Choroid plexus epithelial cell (primary cell): ENCODE measurements at regions not wholly inside any gene's neighbourhood (a gene's known extent, or its start where the extent isn't known, plus 50 kb on each side); places are given as distances from the start of the nearest gene placed in this dataset.
A peak's percentile ranks its signal among the peaks of the same experiment; 100 is the strongest.
"Not testable (repeated sequence)": the region's sequence is repeated elsewhere in the genome, so short reads cannot be mapped to it uniquely, and the experiment has no call there.

Experiments
- DNase-seq: peaks from one replicate; pipeline ENCODE4 v3.0.0-alpha.2; 2010; ENCODE audit warnings: low read depth
- H3K4me3 ChIP-seq: 2 replicates; pipeline ENCODE4 v1.5.1; 2011; ENCODE audit warnings: low read depth, mild to moderate bottlenecking, control low read depth, low read length, moderate library complexity
- CTCF ChIP-seq: conservative IDR thresholded peaks from 2 replicates; pipeline ENCODE4 v1.5.1; 2011; ENCODE audit warnings: low read depth, mild to moderate bottlenecking, control low read depth, inconsistent platforms, low read length, moderate library complexity

- H3K4me3 ChIP-seq = not testable (repeated sequence)
- TF ChIP-seq CTCF = peak; percentile 66
- peak; percentile 67 for DNase-seq
Observed at GRCh38 chr17:30719131-30719973, 105.1 kb downstream of the CRLF3 start.

DNA sequence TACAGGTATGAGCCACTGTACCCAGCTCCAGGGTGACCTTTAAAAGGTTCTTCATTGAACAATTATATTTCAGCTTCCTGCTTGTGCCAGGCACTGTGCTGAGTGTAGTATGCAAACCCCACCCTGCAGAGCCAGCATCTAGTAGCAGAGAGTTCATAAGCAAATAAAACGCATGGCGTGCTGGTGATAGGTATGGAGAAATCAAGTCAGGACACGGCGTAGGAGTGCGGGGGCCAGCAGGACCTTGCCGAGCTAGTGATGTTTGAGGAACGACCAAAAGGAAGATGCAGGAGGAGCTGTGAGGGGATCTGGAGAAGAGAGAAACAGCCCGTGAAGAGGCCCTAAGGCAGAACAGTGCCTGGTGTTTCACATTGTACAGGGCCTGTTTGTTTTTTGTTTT, 105.8 kb downstream of the CRLF3 start:
- DNase-seq, H3K4me3 ChIP-seq: not testable (repeated sequence)

GRCh38 chr17:30718099-30718447, 106.4 kb downstream of the CRLF3 start:
- DNase-seq, H3K4me3 ChIP-seq: not testable (repeated sequence)

DNA sequence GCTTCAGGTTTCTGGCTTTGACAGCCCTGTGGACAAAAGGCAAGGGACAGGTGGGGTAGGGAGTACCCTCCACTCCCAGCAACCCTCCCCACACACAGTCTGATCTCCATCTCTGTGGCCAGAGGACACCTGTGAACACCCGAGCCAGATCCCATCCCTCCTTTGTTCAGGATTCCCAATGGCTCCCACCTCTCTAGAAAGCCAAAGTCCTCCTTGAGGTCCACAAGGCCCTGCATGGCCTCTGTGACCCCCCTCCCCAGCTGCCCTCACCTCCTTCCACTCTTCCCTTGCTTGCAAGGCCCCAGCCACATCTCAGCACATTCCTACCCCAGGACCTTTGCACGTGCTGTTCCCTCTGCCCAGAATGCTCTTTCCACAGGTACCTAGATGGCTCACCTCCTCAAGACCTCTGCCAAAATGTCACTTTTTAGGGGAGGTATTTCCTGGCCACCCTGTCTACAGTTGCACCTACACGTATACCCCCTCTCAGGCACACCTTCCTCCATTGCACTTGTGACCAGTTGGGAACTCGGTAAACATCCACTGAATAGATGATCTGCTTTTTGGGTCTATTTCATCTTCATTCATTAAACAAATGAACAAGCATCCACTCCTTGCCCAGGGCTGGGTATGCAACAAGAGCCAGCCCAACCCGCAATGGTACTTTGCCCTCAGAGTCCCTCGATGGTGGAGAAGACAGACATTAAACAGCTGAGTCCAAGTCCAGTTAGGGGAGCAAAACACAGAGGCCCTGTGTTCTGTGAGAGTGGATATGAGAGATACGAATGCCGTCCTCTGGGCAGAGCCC, 107.0 kb downstream of the CRLF3 start:
- no peak for TF ChIP-seq CTCF
- no peak overlapping the region for H3K4me3 ChIP-seq
- DNase-seq = no peak

DNA sequence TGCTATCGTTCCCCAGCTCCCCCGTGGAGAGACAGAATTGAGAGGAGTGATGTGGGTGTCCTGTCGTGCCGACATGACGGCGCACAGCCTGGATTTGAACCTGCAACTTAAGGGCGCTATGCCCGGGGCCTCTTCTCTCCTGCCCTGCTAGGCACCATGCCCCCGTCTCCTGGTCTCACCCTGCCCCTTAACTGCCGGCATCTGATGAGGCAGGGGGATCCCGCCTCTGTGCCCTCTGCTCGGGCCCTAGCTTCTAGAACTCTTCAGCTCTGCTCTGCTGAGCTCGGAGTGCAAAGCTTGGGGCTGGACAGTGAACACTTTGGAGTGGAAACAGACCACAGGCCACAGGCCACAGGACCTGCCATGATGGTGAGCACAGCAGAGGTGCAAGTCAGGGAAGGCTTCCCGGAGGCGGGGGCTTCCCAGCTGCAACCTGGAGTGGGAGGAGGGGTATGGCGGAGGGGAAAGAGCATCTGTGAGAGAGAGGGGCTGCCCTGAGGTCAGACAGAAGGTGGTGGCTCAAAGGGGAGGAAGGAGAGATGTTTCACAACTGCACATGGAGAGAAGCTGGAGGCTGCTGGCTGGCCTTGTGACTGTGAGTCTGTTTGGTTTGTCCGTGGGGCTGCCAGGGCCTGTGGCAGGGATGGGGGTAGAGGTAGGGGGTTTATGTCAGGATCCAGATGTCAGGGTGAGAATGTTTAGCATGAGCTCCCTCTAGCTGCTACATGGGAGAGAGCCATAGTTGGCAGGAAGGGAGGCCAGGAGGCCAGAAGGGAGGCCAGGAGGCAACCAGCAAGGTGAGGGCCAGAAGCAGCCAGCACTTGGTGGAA, 107.8 kb downstream of the CRLF3 start:
- no peak overlapping the region for H3K4me3 ChIP-seq
- DNase-seq = peak; percentile 50
- TF ChIP-seq CTCF = peak; percentile 47

GRCh38 chr17:30714825-30715622, 109.5 kb downstream of the CRLF3 start:
- peak; percentile 69 for TF ChIP-seq CTCF
- DNase-seq = peak; percentile 65
- H3K4me3 ChIP-seq = not testable (repeated sequence)

- H3K4me3 ChIP-seq, DNase-seq: not testable (repeated sequence)
Observed at GRCh38 chr17:30713805-30714204, 110.7 kb downstream of the CRLF3 start.

- H3K4me3 ChIP-seq, DNase-seq: not testable (repeated sequence)
Observed at GRCh38 chr17:30712859-30713258, 111.6 kb downstream of the CRLF3 start.

DNA sequence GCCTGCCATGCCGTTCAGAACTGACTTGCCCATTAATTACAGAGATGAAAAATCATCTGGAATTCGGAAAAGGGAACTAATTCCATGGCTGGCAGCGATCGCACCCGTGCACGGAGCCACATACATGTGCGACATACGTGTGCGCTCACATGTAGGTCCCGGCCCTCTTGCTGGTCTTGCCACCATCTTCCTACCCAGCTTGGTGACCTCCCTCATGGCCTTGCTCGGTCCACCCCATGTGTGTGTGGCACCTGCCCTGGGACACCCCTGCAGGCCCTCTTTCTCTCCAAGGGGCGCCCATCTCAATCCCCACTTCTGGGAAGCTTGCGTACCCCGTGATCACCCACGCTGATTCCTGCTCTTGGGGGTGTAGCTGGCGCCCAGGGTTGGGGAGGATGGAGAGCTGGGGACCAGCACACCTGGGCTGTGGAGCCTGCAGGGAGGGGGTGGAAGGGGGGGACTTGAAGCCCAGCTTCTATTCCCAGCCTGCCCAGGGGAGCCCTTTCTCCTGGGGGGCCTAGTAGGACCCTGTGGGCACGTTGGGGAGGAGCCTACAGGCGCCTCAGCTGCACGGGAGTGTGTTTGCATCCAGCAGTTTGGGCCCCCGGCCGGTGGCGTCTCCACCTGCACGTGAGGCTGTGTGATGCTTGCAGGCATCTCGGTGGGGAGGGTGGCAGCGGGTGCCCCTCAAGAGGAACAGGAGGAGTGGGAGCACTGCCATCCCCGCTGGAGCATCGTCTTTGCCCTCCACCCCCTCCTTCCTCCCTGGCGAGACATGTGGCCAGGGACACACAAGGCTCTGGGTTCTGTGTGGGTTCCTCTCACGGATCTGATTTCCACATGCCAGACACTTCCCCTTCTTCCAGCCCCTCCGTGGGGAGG, 112.6 kb downstream of the CRLF3 start:
- H3K4me3 ChIP-seq, DNase-seq: not testable (repeated sequence)

GRCh38 chr17:30711176-30711575, 113.3 kb downstream of the CRLF3 start:
- DNase-seq = not testable (repeated sequence)
- peak overlapping the region; percentile 73 for H3K4me3 ChIP-seq

- H3K4me3 ChIP-seq = peak overlapping the region; percentile 73
Observed at GRCh38 chr17:30710276-30711088, 114.0 kb downstream of the CRLF3 start.

More at GRCh38 chr17:30710276-30711088, 114.0 kb downstream of the CRLF3 start:
- DNase-seq = not testable (repeated sequence)
